IMR-90 (cell line): ENCODE measurements at regions not wholly inside any gene's neighbourhood (a gene's known extent, or its start where the extent isn't known, plus 50 kb on each side); places are given as distances from the start of the nearest gene placed in this dataset.

Experiments
- ATAC-seq: fragments of 200-7000 bp; cut with Tn5 transposase; 2 replicates; pipeline ENCODE4 v1.9.1; 2020; ENCODE audit warnings: low read depth, mild to moderate bottlenecking, moderate library complexity
- BruUV-seq: library from RNA; stranded (reverse); fragments of 400-500 nt; replicated peaks from 2 replicates; lab custom pipeline; 2021; lab: Mats Ljungman, UMichigan
- CTCF ChIA-PET: fragments of 300-600 bp; formaldehyde crosslinking; extraction: SDS; loops from one replicate; lab custom pipeline; 2021; ENCODE audit warnings: antibody characterized with exemption; lab: Yijun Ruan, JAX
- POLR2A ChIA-PET: fragments of 300-600 bp; sonication (Branson Sonifier 250); formaldehyde crosslinking; loops from one replicate; lab custom pipeline; 2022; ENCODE audit warnings: antibody characterized with exemption; ENCODE audit not compliant: unreplicated experiment; lab: Charles Lee
- DNase-seq: peaks from one replicate; pipeline ENCODE4 v3.0.0; 2013
- H2AFZ ChIP-seq: replicated peaks from 2 replicates; pipeline ENCODE3; 2013; ENCODE audit warnings: low read length, mild to moderate bottlenecking; ENCODE audit not compliant: poor library complexity
- H2AK5ac ChIP-seq: 2 replicates; pipeline ENCODE4 v1.6.1; 2013; ENCODE audit warnings: low read depth, low read length, inconsistent platforms
- H2AK9ac ChIP-seq: replicated peaks from 2 replicates; pipeline ENCODE3; 2013; ENCODE audit warnings: mild to moderate bottlenecking, low read depth, low read length, moderate library complexity; ENCODE audit not compliant: poor library complexity
- H2BK120ac ChIP-seq: 2 replicates; pipeline ENCODE4 v1.6.1; 2013; ENCODE audit warnings: low read depth, low read length, inconsistent platforms
- H2BK15ac ChIP-seq: 3 replicates; pipeline ENCODE4 v1.6.1; 2013; ENCODE audit warnings: low read depth, low read length, inconsistent platforms
- H2BK20ac ChIP-seq: 2 replicates; pipeline ENCODE4 v1.6.1; 2013; ENCODE audit warnings: low read depth, mild to moderate bottlenecking, inconsistent platforms, low read length, moderate library complexity
- H2BK5ac ChIP-seq: 2 replicates; pipeline ENCODE4 v1.6.1; 2013; ENCODE audit warnings: mild to moderate bottlenecking, low read depth, low read length, inconsistent platforms; ENCODE audit not compliant: poor library complexity, severe bottlenecking
- H3K14ac ChIP-seq: replicated peaks from 2 replicates; pipeline ENCODE4 v1.6.1; 2013; ENCODE audit warnings: low read depth, low read length, inconsistent platforms
- H3K18ac ChIP-seq: 2 replicates; pipeline ENCODE4 v1.6.1; 2013; ENCODE audit warnings: low read depth, low read length, control low read depth
- H3K23ac ChIP-seq: 2 replicates; pipeline ENCODE4 v1.6.1; 2013; ENCODE audit warnings: low read depth, low read length, inconsistent platforms
- H3K27ac ChIP-seq: 2 replicates; pipeline ENCODE4 v1.5.1; 2013; ENCODE audit warnings: mild to moderate bottlenecking, control low read depth, low read length; ENCODE audit not compliant: insufficient read depth
- H3K27me3 ChIP-seq: 2 replicates; pipeline ENCODE4 v1.6.1; 2013; ENCODE audit warnings: low read length; ENCODE audit not compliant: control insufficient read depth, insufficient read depth
- H3K36me3 ChIP-seq: 2 replicates; pipeline ENCODE4 v1.6.1; 2013; ENCODE audit warnings: low read length, mixed read lengths; ENCODE audit not compliant: control insufficient read depth, insufficient read depth
- H3K4ac ChIP-seq: 2 replicates; pipeline ENCODE4 v1.6.1; 2013; ENCODE audit warnings: low read depth, low read length, inconsistent platforms
- H3K4me1 ChIP-seq: 2 replicates; pipeline ENCODE4 v1.6.1; 2013; ENCODE audit warnings: low read length, mixed read lengths; ENCODE audit not compliant: control insufficient read depth, insufficient read depth
- H3K4me2 ChIP-seq: 2 replicates; pipeline ENCODE4 v1.6.1; 2013; ENCODE audit warnings: low read depth, mild to moderate bottlenecking, control low read depth, low read length, moderate library complexity
- H3K4me3 ChIP-seq: 2 replicates; pipeline ENCODE4 v1.5.1; 2013; ENCODE audit warnings: low read depth, mild to moderate bottlenecking, control low read depth, low read length, moderate library complexity; ENCODE audit not compliant: insufficient read depth
- H3K56ac ChIP-seq: 2 replicates; pipeline ENCODE4 v1.6.1; 2013; ENCODE audit warnings: low read length, inconsistent platforms; ENCODE audit not compliant: insufficient read depth; ENCODE audit errors: extremely low read depth
- H3K79me1 ChIP-seq, 2 experiments: 2 replicates each; pipeline ENCODE4 v1.6.1; 2013; ENCODE audit warnings: low read length in 2 of 2, inconsistent platforms in 1 of 2, low read depth in 1 of 2
- H3K9ac ChIP-seq: 2 replicates; pipeline ENCODE4 v1.6.1; 2013; ENCODE audit warnings: low read depth, low read length, control low read depth
- H3K9me1 ChIP-seq: 2 replicates; pipeline ENCODE4 v1.6.1; 2013; ENCODE audit warnings: low read length, inconsistent platforms; ENCODE audit not compliant: insufficient read depth
- H3K9me3 ChIP-seq: 2 replicates; pipeline ENCODE4 v1.6.1; 2013; ENCODE audit warnings: low read length; ENCODE audit not compliant: control insufficient read depth, insufficient read depth
- H4K20me1 ChIP-seq: 2 replicates; pipeline ENCODE4 v1.6.1; 2013; ENCODE audit warnings: low read length, inconsistent platforms; ENCODE audit not compliant: insufficient read depth
- H4K5ac ChIP-seq: 2 replicates; pipeline ENCODE4 v1.6.1; 2013; ENCODE audit warnings: mild to moderate bottlenecking, low read depth, low read length, control low read depth
- H4K8ac ChIP-seq, 2 experiments: 2 replicates each; pipeline ENCODE4 v1.6.1; 2013; ENCODE audit warnings: low read depth in 2 of 2, low read length in 2 of 2, control low read depth in 1 of 2, inconsistent platforms in 1 of 2
- H4K91ac ChIP-seq: 2 replicates; pipeline ENCODE4 v1.6.1; 2013; ENCODE audit warnings: low read depth, low read length, inconsistent platforms; ENCODE audit not compliant: insufficient read depth
- ELK1 ChIP-seq: fragments of 150-350 bp; IDR thresholded peaks from 2 replicates; pipeline ENCODE4 v1.6.1; 2016; ENCODE audit warnings: low read depth, mild to moderate bottlenecking, low read length, moderate library complexity, borderline replicate concordance
- MAZ ChIP-seq: IDR thresholded peaks from 2 replicates; pipeline ENCODE4 v1.6.1; 2012; ENCODE audit warnings: low read depth, mild to moderate bottlenecking, low read length, improper control_type of control experiment, moderate library complexity, borderline replicate concordance
- RAD21 ChIP-seq: IDR thresholded peaks from 2 replicates; pipeline ENCODE4 v1.6.1; 2012; ENCODE audit warnings: low read length, improper control_type of control experiment
- RCOR1 ChIP-seq: IDR thresholded peaks from 2 replicates; pipeline ENCODE4 v1.6.1; 2012; ENCODE audit warnings: mild to moderate bottlenecking, low read length, improper control_type of control experiment; ENCODE audit not compliant: insufficient replicate concordance
- RFX5 ChIP-seq: IDR thresholded peaks from 2 replicates; pipeline ENCODE4 v1.8.0; 2012; ENCODE audit warnings: low read depth, mild to moderate bottlenecking, low read length, moderate library complexity
- SMC3 ChIP-seq: fragments of 150-350 bp; IDR thresholded peaks from 2 replicates; pipeline ENCODE4 v1.6.1; 2016; ENCODE audit warnings: low read depth, mild to moderate bottlenecking, antibody characterized with exemption, low read length, moderate library complexity
- USF2 ChIP-seq: fragments of 150-350 bp; IDR thresholded peaks from 2 replicates; pipeline ENCODE4 v1.6.1; 2017; ENCODE audit warnings: mild to moderate bottlenecking, antibody characterized with exemption, low read length, low read depth
- WGBS, 2 experiments: methylation state at CpG; one replicate each; pipeline versions ENCODE4 v1.1.5 to v1.1.7; 2013; ENCODE audit warnings: missing lambda C conversion rate in 2 of 2; ENCODE audit not compliant: insufficient read length in 1 of 2; ENCODE audit errors: extremely low coverage in 2 of 2; 5-methylcytosine and 5-hydroxymethylcytosine counted together
- dilution Hi-C: fragments of 300-500 bp; cut with HindIII; formaldehyde crosslinking; loops from one replicate; pipeline ENCODE4 v1.14.3; 2018; ENCODE audit warnings: low sequenced_read_pairs; ENCODE audit not compliant: unreplicated experiment
- in situ Hi-C: fragments of 300-500 bp; cut with MboI; formaldehyde crosslinking; loops from 3 replicates; pipeline ENCODE4 v1.14.3; 2019; ENCODE audit warnings: low sequenced_read_pairs, inconsistent platforms, mixed read lengths
- intact Hi-C: fragments of 100-400 bp; cut with micrococcal nuclease; formaldehyde crosslinking; loops from 2 replicates; pipeline ENCODE4 v1.10.0; 2022

GRCh38 chrX:42725196-42725595 is 52.8 kb downstream of the PPP1R2C start:
- no peak overlapping the region for H2BK5ac ChIP-seq
- no peak overlapping the region for H2BK15ac ChIP-seq
- H4K91ac ChIP-seq = no peak overlapping the region
- H4K20me1 ChIP-seq = no peaks in the 10 kb centered on the region
- no peak overlapping the region for H3K27ac ChIP-seq
- no peak overlapping the region for H2AK9ac ChIP-seq
- H3K9me3 ChIP-seq = no peaks in the 10 kb centered on the region
- no peaks in the 10 kb centered on the region for H3K36me3 ChIP-seq
- H2BK120ac ChIP-seq = no peak overlapping the region
- no peak overlapping the region for H3K4me3 ChIP-seq
- WGBS, 2 experiments = no CpG with 5 or more reads among the region's 2 CpGs
- H4K5ac ChIP-seq = no peak overlapping the region
- H3K79me1 ChIP-seq = no peaks in the 10 kb centered on the region
- no peak for DNase-seq
- no peaks in the 10 kb centered on the region for H3K27me3 ChIP-seq
- intact Hi-C loops (no loop called here), in situ Hi-C loops (loop anchor here (25.0 kb wide), 1 partner anchor 938 kb away; no protein-coding TSS in a partner anchor), dilution Hi-C loops (no loop called here)
- CTCF ChIA-PET = interaction anchor here (1.3 kb wide), 1 partner anchor 10 kb away, joined by 4 read pairs; no protein-coding TSS in a partner anchor
- H3K9ac ChIP-seq = no peak overlapping the region
- H3K14ac ChIP-seq = no peak overlapping the region
- no peak for ATAC-seq
- H3K4ac ChIP-seq = no peak overlapping the region
- no peaks in the 10 kb centered on the region for H3K4me1 ChIP-seq
- no peak overlapping the region for H3K56ac ChIP-seq
- POLR2A ChIA-PET = no interaction called here
- no peak overlapping the region for H2AK5ac ChIP-seq
- no peak overlapping the region for H3K18ac ChIP-seq
- H3K4me2 ChIP-seq = no peak overlapping the region
- H4K8ac ChIP-seq = no peak overlapping the region
- BruUV-seq = no TSS peak
- H2BK20ac ChIP-seq = no peak overlapping the region
- no peak overlapping the region for H2AFZ ChIP-seq
- H3K9me1 ChIP-seq = no peaks in the 10 kb centered on the region
- H3K23ac ChIP-seq = no peak overlapping the region
- TF ChIP-seq RAD21 (no peak), RFX5 (no peak), MAZ (no peak), ELK1 (no peak), SMC3 (no peak), USF2 (no peak), RCOR1 (no peak)
